Ishikawa (cell line): ENCODE measurements at regions not wholly inside any gene's neighbourhood (a gene's known extent, or its start where the extent isn't known, plus 50 kb on each side); places are given as distances from the start of the nearest gene placed in this dataset.

Experiments
- CEBPB ChIP-seq: IDR thresholded peaks from 2 replicates; pipeline ENCODE4 v1.6.1; 2012
- CREB1 ChIP-seq: IDR thresholded peaks from 2 replicates; pipeline ENCODE4 v1.6.1; 2012; ENCODE audit warnings: low read depth
- EGR1 ChIP-seq: IDR thresholded peaks from 2 replicates; pipeline ENCODE4 v1.6.1; 2012
- EP300 ChIP-seq: IDR thresholded peaks from 2 replicates; pipeline ENCODE4 v1.6.1; 2012; ENCODE audit warnings: borderline replicate concordance
- FOXM1 ChIP-seq: IDR thresholded peaks from 2 replicates; pipeline ENCODE4 v1.6.1; 2012; ENCODE audit warnings: low read depth, borderline replicate concordance
- MAX ChIP-seq: IDR thresholded peaks from 2 replicates; pipeline ENCODE4 v1.6.1; 2012
- NFIC ChIP-seq: IDR thresholded peaks from 2 replicates; pipeline ENCODE4 v1.6.1; 2012
- RAD21 ChIP-seq: IDR thresholded peaks from 2 replicates; pipeline ENCODE4 v1.6.1; 2012; ENCODE audit warnings: low read depth
- REST ChIP-seq: IDR thresholded peaks from 2 replicates; pipeline ENCODE4 v1.6.1; 2012; ENCODE audit warnings: low read depth, mild to moderate bottlenecking
- TAF1 ChIP-seq: IDR thresholded peaks from 2 replicates; pipeline ENCODE4 v1.6.1; 2012; ENCODE audit warnings: low read depth, mild to moderate bottlenecking
- TCF12 ChIP-seq: IDR thresholded peaks from 2 replicates; pipeline ENCODE4 v1.6.1; 2012; ENCODE audit warnings: low read depth
- TEAD4 ChIP-seq: IDR thresholded peaks from 2 replicates; pipeline ENCODE4 v1.6.1; 2012
- USF1 ChIP-seq: IDR thresholded peaks from 2 replicates; pipeline ENCODE4 v1.6.1; 2012
- YY1 ChIP-seq: IDR thresholded peaks from 2 replicates; pipeline ENCODE4 v1.6.1; 2012; ENCODE audit warnings: low read depth
- ZBTB7A ChIP-seq: IDR thresholded peaks from 2 replicates; pipeline ENCODE4 v1.6.1; 2012; ENCODE audit warnings: low read depth

- 0 out of 2 replicates have a peak, but pooled peaks have one; percentile 17 for TF ChIP-seq NFIC
- TF ChIP-seq TEAD4 = no peak
Observed at GRCh38 chr5:107781451-107781850, 110.7 kb upstream of the EFNA5 start.

GRCh38 chr5:107779437-107779836 lies 108.7 kb upstream of the EFNA5 start:
- TF ChIP-seq TAF1 (no peak), FOXM1 (no peak), EP300 (no peak), ZBTB7A (no peak), CREB1 (no peak), TEAD4 (no peak), USF1 (no peak), TCF12 (no peak), CEBPB (no peak), EGR1 (no peak), NFIC (no peak), REST (no peak), RAD21 (no peak), YY1 (no peak), MAX (no peak)

- TF ChIP-seq REST (no peak), NFIC (no peak), TAF1 (no peak), TEAD4 (no peak), USF1 (no peak)
Observed at GRCh38 chr5:107778647-107779046, 107.9 kb upstream of the EFNA5 start.

- TF ChIP-seq REST (no peak), MAX (no peak), USF1 (no peak), CEBPB (no peak), TAF1 (no peak)
Observed at GRCh38 chr5:107776922-107777740, 106.4 kb upstream of the EFNA5 start.

GRCh38 chr5:107776506-107776905 lies 105.8 kb upstream of the EFNA5 start:
- TF ChIP-seq REST (no peak), EP300 (no peak), RAD21 (no peak), TCF12 (no peak), TEAD4 (no peak), TAF1 (no peak)
